ENCODE measurements at regions not wholly inside any gene's neighbourhood (a gene's known extent, or its start where the extent isn't known, plus 50 kb on each side); places are given as distances from the start of the nearest gene placed in this dataset.
"Not testable (repeated sequence)": the region's sequence is repeated elsewhere in the genome, so short reads cannot be mapped to it uniquely, and the experiment has no call there.

- DNase-seq (ENCODE audit: low spot score): no peak
Measured at GRCh38 chr4:27946799-27947198, 1086.2 kb downstream of the STIM2 start.

- DNase-seq (ENCODE audit: low spot score): no peak
Measured at GRCh38 chr4:27947302-27947701, 1086.7 kb downstream of the STIM2 start.

- no peak for DNase-seq (ENCODE audit: low spot score)
Measured at GRCh38 chr4:27964095-27964494, 1103.5 kb downstream of the STIM2 start.

- DNase-seq (ENCODE audit: low spot score): no peak
Measured at GRCh38 chr4:27966664-27967063, 1106.0 kb downstream of the STIM2 start.

GRCh38 chr4:27973056-27973455 is 1112.4 kb downstream of the STIM2 start:
- no peak for DNase-seq (ENCODE audit: low spot score)

GRCh38 chr4:27973700-27974099 is 1113.1 kb downstream of the STIM2 start:
- no peak for DNase-seq (ENCODE audit: low spot score)

- no peak for DNase-seq (ENCODE audit: low spot score)
Measured at GRCh38 chr4:27974339-27974738, 1113.7 kb downstream of the STIM2 start.

GRCh38 chr4:27974881-27975280 is 1114.2 kb downstream of the STIM2 start:
- DNase-seq (ENCODE audit: low spot score): not testable (repeated sequence)

- DNase-seq (ENCODE audit: low spot score): not testable (repeated sequence)
Measured at GRCh38 chr4:27978427-27979109, 1117.9 kb downstream of the STIM2 start.

- DNase-seq (ENCODE audit: low spot score): no peak
Measured at GRCh38 chr4:27985522-27985921, 1124.9 kb downstream of the STIM2 start.

- peak; percentile 22 for DNase-seq (ENCODE audit: low spot score)
Measured at GRCh38 chr4:27986476-27986875, 1125.8 kb downstream of the STIM2 start.

GRCh38 chr4:28001698-28002097 is 1141.1 kb downstream of the STIM2 start:
- no peak for DNase-seq (ENCODE audit: low spot score)

- DNase-seq (ENCODE audit: low spot score): no peak
Measured at GRCh38 chr4:28004520-28004919, 1143.9 kb downstream of the STIM2 start.

- no peak for DNase-seq (ENCODE audit: low spot score)
Measured at GRCh38 chr4:28006021-28006420, 1145.4 kb downstream of the STIM2 start.

- peak; percentile 78 for DNase-seq (ENCODE audit: low spot score)
Measured at GRCh38 chr4:28007693-28008092, 1147.1 kb downstream of the STIM2 start.

GRCh38 chr4:28009541-28009940 is 1148.9 kb downstream of the STIM2 start:
- no peak for DNase-seq (ENCODE audit: low spot score)

- no peak for DNase-seq (ENCODE audit: low spot score)
Measured at GRCh38 chr4:28010577-28011240, 1150.1 kb downstream of the STIM2 start.

- no peak for DNase-seq (ENCODE audit: low spot score)
Measured at GRCh38 chr4:28014469-28014868, 1153.8 kb downstream of the STIM2 start.

- no peak for DNase-seq (ENCODE audit: low spot score)
Measured at GRCh38 chr4:28015996-28016395, 1155.4 kb downstream of the STIM2 start.

- DNase-seq (ENCODE audit: low spot score): not testable (repeated sequence)
Measured at GRCh38 chr4:28038253-28038652, 1177.6 kb downstream of the STIM2 start.

- no peak for DNase-seq (ENCODE audit: low spot score)
Measured at GRCh38 chr4:28062562-28062961, 1201.9 kb downstream of the STIM2 start.

- no peak for DNase-seq (ENCODE audit: low spot score)
Measured at GRCh38 chr4:28073860-28074555, 1213.4 kb downstream of the STIM2 start.

GRCh38 chr4:28075401-28075956 is 1214.8 kb downstream of the STIM2 start:
- DNase-seq (ENCODE audit: low spot score): no peak
